Limb (tissue), 2 donors: ENCODE measurements at regions not wholly inside any gene's neighbourhood (a gene's known extent, or its start where the extent isn't known, plus 50 kb on each side); places are given as distances from the start of the nearest gene placed in this dataset.

Experiments used
- DNase-seq, 2 donors: peaks; one replicate each; pipeline ENCODE4 v3.0.0-alpha.2; 2016; ENCODE audit errors: extremely low spot score in 2 of 2

- no peak for DNase-seq
These were observed 75.4 kb upstream of the FSHB start for GRCh38 chr11:30155428-30155827.

- no peak for DNase-seq
These were observed 71.3 kb upstream of the FSHB start for GRCh38 chr11:30159546-30159945.

- DNase-seq: no peak
These were observed 65.2 kb upstream of the FSHB start for GRCh38 chr11:30165652-30166051.

- no peak for DNase-seq
These were observed 59.2 kb upstream of the FSHB start for GRCh38 chr11:30171661-30172060.

- no peak for DNase-seq
These were observed 58.7 kb upstream of the FSHB start for GRCh38 chr11:30172158-30172557.

GRCh38 chr11:30172883-30173311 is 57.9 kb upstream of the FSHB start:
- DNase-seq: peak; percentile 51 to 59

GRCh38 chr11:30174265-30175020 is 56.4 kb upstream of the FSHB start:
- no peak for DNase-seq
